NCI-H1092 (cell line): ENCODE measurements at regions not wholly inside any gene's neighbourhood (a gene's known extent, or its start where the extent isn't known, plus 50 kb on each side); places are given as distances from the start of the nearest gene placed in this dataset.

ENCODE experiments used
- DNase-seq: peaks from one replicate; lab custom pipeline; 2025; lab: John Stamatoyannopoulos, UW

DNA sequence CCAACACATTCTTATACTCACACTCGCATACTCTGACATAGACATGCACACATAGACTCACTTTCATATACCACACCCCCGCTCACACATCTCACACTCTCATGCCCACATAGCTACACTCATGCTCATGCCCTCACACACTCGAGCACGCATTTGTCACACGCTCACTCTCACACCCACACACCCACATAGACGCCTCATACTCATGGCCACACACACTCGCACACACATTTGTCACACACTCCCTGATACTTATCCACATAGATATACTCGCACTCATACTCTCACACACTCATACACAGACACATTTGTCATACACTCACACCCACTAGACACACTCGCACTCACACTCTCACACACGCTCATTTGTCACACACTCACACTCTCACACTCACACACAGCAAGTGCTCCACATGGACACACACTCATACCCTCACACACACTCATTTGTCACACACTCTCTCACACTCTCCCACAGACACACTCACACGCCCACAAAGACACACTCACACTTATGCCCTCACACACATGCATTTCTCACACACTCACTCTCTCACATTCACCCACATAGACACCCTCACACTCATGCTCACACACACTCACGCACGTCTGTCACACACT lies 50.9 kb downstream of the TNP1 start:
- DNase-seq = no peak

DNA sequence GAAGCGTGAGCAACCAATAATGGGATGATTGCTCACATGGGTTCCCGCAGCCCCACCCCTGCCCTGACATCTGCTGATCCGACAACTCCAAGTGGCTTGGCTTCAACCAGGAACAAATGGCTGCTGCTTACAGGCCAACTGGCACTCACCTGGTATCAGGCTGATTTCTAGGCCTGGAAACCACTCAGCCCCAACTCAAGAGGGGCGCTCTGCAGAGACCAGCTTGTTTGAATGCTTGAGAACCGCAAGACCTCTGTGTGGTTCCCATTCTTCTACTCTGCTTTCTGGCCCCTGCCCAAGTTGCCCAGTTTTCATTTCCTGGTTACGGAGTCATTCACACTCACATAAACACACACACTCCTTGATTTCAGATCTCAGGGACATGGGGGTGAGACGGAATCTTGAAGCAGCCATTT lies 52.0 kb downstream of the TNP1 start:
- peak; percentile 78 for DNase-seq

DNA sequence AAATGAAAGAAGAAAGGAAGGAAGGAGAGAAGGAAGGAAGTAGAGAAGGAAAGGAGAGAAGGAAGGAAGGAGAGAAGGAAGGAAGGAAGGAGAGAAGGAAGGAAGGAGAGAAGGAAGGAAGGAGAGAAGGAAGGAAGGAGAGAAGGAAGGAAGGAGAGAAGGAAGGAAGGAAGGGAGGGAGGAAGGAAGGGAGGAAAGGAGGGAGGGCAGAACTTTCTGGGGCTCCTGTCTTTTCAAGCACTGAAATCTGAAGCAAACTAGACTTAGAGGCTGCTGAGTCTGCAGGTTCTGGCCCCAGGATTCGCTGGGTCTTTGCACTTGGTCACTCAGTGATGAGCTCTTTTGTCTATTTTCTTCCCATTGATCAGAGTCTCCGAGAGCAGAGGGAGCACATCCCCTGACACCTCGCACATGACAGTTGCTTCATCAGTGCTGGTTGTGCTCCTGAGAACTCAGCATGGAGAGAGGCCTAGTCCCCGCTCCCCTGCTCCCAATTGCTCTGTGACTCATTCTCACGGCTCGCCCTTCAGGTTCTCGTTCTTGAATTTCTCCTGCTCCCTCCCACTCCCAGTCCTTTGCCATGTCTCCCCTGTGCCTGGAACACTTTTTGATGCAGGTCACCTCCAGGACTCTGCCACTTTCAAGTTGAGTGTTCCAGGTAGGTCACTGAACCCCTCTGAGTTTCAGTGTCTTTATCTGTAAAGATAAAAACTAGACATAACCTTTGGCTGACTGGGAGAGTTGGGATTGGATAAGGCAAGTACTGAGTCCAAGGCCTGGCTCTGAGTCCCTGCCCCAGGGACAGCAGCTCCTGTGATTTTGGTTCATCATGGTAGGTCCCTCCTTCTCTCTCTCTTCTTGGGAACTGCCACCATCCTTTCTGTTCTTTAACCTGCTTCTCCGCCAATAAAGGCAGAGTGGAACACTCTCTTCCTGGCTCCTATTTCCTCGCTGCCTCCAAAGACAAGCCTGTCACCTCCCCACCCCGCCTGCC lies 55.2 kb downstream of the TNP1 start:
- DNase-seq = no peak

DNA sequence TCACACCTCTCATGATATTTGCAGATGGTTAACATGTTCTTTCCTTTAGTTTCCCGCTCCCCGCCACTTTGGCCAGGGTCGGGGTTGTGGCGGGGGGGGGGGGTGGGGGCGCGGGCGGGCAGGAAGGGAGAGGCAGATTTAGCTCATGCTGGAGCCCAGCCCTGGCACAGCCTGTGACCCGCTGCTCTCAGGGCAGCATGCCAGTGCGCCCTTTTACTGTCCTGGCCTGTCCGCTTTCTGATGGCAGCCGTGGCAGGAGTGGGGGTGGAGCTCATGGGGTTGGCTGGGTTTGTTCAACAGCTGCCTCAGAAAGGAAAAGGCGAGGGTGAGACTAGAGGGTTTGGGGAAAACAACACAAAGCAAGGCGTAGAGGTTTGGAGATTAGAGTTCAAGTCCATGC lies 56.1 kb downstream of the TNP1 start:
- peak; percentile 49 for DNase-seq

DNA sequence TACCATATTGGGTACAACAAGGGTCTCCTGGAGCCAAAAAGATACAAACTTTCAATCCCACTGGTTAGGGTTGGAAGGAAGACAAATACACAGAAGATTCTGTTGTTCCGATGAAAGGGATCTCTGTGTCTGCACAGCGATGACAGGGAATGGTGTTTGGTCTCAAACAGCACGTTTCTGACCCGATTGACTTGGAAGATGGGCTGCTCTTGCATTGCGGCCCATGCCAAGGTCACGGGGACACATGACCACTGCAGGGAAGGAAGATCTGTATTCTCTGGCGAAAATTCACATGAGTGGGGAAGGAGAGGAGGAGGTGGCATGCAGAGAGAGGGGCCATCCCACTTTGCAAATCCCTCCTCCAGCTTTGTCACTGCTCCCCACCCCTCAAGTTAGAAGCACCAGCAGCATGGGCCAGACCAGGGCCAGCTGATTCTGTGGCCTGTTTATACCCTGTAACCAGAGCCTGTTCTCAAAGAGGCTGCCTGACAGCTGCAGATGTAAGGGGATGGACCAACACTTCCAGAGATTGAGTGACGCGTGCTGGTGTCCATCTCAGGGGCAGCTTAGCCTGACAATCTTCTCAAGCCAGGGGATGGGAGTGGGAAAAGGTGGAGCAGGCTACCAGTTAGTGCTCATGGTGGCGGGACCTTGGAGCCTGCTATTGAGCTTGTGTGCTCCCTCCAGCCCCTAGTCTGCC lies 57.2 kb downstream of the TNP1 start:
- DNase-seq = no peak

DNA sequence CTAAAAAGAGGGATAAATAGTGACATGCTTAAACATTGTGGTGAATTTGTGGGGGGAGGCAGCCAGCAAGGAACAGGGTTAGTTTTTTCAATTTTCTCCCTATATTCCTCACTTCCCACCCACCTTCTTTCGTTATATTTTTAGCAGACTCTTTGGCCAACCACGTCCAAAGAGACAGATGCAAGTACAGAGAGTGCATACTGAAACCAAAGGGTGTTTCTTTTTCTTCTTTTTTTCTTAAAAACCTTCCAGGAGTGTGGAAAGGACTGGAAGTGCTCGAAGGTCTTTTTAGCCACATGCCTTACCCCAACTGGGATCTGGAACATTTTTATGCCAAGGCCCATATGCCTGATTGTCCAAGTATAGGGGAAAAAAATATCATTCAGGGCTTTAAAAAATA lies 59.0 kb downstream of the TNP1 start:
- no peak for DNase-seq

DNA sequence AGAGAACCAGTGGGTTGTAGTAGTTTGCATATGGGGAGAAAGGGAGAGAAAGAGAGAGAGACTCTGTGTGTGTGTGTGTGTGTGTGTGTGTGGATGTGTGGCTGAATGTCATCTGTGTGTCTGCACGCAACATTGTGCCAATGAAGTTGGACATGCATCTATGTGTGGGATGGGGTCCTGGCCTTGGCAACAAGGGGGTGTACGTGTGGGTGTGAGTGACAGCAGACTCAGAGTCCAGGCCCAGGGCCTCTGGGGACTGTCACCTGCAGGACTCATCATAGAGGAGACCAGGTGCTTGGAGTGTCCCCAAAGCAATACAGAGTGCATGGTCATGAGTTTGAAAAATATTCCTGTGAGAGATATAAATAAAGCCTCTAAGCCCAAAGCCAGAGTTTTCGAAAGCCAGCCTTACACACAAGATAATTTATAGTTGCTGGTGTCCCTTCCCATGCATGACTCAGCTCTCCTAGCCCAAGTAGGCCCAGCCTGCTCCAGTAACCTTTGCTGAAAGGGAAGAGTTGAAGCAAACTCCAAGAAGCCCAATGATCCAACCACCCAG lies 59.9 kb downstream of the TNP1 start:
- no peak for DNase-seq

DNA sequence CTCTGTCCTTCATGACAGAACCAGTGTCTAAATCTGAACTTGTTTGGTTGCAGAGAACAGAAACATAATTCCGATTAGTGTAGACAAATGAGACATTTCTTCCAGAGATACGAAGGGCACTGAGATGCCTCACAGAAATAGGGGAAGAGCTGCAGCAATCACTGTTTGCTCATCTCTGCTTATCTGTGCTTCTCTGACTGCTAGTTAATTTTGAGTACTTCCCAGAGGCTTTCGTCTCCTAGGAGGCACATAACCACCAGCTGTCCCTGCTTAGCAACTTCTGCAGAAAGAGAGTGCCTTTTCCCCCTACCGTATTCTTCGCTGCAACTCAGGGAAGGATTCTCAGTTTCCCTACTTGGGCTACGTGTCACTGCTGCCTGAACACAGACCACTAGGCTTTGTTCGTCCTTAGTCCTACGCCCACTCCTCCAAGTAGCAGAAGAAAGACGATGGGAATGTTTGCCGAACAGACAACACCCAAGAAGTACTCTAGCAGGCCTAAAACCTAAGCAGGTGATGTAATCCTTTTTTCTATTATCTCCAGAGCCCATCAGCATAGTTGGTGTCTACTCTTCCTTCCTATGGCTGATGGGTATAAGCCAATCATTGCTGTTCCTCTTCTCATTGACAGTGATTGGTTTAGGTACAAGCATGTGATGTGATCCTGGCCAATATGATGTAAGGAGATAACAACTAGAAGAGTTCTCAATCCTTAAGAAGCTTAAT lies 63.6 kb downstream of the TNP1 start:
- DNase-seq = no peak

DNA sequence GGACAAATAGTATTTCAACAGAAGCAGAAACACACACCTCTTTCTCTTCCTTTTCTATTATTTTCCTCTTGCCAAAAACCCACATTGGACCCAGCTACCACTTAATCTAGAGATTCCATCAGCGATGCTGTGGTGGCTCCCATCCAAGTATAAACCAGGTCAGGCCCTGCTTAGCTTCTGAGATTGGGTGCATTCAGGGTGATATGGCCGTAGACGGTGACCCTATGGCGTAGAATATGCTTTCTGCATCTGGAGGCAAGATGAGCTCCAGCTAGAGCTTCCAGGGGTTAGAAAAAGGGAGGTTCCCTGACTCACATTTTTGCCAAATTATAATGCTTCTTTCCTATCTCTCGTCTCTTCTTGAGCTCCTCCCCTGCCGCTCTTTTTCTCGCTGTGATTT lies 66.5 kb downstream of the TNP1 start:
- no peak for DNase-seq

DNA sequence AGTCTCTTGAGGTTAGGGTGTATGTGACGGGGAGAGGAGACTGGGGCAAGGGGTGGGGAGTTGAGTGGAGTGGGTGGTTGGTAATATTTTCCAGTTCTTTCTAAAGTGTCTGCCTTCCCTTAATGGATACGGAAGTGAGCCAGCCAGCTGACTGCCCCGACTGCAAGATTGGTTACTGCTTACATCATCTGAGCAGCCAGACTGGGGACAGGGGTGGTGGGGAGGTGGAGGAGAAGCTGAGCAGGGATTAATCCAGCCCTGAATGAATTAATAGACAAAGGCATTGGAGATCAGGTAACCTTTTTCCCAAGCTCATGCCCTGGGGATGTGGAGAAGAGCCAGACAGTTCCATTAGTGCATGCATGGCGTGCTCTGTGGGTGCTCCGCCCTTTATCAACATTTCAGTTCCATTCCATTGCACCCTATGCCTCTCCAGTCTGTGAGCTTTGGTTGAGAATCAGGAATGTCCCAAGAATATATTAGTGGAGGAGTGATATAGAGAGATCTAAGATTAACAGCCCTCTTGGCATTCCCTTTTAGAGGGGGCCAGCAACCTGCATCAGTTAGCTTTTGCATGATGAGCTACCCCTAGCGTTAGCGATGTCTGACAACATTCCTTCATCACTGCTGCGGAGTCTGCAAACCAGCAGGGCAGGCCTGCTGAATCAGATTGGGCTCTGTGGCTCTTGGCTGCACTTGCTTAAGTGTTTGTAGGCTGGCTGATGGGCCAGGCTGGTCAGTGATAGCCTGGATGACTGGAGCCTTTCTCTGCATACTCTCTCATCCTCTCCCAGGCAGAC lies 67.4 kb downstream of the TNP1 start:
- no peak for DNase-seq

DNA sequence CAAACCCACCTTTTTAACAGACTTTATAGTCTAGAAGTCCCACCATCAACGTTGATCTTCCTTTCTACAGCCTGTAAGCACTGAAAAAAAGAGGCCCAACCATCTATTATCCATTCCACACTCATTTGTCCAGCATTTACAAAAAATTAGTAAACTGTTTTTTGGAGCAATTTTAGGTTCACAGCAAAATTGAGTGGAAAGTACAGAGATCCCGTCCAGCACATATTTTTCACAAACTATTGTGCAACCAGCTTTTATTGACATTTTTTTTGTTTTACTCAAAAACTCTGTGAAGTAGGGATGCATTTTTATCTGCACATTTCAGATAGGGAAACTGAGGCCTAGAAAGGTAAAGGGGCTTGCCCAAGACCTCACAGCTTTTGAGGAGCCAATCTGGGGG lies 68.6 kb downstream of the TNP1 start:
- DNase-seq = no peak

DNA sequence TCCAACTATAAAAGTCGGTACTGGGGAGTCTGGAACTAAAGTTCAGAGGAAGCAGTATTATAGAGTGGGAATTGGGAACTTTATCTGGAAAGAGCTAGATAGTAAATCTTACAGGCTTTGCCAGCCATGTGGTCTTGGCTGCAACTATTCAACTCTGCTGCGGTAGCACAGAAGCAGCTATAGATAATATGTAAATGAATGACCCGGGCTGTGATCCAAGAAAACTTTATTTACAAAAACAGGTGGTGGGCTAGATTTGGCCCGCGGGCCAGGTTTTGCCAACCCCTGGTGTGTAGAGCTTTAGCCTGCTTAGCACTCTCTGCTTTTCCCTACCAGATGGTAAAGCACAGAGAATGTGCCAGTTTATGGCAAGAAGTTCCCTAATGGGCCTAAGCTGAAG lies 70.8 kb downstream of the TNP1 start:
- no peak for DNase-seq

DNA sequence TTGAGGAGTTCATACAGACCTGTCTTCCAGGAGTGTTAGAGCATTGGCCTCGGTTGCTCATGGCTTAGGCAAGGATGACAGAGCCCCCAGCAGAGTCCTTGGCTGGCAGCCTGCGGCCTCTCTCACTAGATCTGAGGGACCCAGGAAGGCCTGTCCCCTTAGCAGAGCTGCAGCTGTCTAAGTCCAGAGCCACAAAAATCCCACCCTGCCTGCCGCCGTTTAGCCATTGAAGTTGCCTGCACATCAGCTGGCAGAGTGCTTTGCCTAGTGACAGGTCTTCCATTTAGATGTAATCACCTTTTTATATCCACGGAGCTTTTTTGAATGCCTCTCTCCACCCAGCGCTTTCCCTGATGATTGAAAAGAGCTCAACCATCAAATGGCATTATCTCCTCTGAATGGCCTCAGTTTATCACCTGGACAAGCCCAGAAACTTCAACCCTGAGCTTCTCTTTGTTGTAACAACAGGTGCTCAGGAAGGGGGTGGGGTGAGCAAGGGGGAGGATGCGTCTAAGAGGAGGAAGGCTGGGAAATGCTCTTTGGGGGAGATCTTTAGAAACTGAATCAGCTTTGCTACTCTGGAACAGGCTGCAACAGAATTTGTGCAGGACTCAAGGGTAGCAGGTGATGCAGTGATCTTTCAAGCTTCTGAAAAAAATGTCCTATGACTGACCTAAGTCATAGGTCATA lies 71.9 kb downstream of the TNP1 start:
- DNase-seq = peak; percentile 20

DNA sequence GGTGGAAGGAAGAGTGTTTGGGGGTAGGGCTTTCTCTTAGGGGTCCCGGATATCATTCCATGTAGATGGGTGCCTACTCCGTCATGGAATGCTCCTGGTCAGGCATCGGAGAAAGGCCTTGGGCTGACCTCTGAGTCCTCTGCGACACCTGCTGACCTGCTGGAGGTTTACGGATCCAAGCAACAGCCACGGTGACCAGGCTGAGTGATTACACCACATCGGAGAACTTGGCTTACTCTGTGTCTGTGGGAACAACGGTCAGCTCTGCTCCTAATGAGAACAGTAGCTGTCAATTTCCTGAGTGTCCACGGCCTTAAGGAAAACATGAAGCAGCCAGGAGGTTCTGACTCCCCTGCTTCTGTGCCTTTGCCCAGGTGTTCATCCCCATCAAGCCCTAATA lies 73.2 kb downstream of the TNP1 start:
- no peak for DNase-seq

DNA sequence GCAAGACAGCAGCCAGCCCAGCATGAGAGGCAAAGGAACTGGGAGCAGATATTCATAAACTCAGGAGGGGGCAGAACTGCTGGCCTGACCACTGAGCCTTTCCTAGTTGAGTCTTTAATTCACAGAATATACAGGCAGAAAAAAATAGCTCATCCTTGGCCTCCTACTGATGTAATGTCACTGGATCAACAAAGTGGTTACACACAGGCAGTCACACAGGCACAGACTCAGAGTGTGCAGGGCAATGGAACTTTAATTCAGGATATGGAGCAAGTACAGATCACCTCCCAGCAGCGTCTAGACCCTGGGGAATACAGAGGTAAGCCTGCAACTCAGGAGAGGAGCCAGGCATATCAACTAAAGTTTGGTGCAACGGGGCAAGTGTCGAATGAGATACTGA lies 75.4 kb downstream of the TNP1 start:
- no peak for DNase-seq

DNA sequence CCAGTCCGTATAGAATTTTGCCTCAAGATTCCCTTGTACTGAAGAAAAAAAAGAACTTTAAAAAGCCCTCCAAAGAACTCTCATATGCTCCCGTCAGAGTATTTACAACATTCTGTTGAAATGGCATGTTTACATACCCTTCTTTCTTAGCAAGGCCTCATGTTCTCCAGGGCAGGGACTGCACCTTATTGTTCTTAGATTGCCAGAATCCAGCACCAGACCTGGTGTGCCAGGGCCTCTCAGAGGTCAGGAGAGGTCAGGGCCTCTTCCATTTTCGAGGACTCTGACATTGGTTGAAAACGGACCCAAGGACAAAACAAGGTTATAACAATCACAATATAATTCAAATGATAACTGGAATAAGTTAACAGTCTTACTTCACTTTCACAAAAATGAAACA lies 78.2 kb downstream of the TNP1 start:
- DNase-seq = no peak

DNA sequence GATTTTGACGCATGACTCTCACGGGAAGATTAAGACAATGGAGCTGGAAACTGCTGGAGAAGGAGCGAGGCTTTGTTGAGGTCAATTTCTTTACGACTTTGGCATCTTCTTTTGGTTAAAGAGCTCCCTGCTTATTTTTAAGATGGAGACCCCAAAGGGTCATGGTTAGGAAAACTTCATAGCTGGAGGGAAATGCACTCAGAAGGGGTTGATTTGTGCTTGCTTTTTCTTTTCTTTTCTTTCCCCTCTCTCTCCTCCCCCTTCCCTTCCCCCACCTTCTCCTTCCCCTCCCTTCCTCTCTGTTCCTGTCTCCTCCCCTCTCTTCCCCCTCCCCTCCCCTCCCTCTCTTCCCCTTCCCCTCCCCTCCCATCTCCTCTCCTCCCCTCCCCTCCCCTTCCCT lies 79.0 kb downstream of the TNP1 start:
- no peak for DNase-seq

DNA sequence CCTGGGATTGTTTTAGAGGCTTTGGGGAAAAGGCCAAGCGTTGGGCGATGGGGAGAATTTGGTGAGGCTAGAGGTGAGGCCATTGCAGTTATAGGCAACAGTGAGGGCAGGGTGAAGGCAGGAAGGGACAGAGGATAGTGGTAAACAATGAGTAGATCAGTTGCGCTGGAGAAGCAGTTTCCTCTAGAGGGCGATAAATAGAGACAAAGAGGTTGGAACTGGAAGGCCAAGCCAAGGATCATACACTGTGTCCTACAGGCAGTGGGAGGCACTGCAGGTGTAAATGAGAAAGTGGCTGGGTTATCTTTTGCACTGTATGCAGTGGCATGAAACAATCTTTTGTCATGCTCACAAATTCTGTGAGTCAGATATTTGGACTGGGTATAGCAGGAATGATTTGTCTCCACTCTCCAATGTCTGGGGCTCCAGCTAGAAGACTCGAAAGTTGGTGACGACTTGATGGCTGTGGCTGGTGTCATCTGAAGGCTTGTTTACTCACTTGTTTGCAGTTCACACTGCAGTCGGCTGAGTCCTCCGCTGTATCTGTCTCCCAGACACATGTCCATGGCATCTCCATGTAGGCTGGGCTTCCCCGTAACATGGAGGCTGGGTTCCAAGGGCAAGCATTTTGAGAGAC lies 82.1 kb downstream of the TNP1 start:
- peak; percentile 38 for DNase-seq

DNA sequence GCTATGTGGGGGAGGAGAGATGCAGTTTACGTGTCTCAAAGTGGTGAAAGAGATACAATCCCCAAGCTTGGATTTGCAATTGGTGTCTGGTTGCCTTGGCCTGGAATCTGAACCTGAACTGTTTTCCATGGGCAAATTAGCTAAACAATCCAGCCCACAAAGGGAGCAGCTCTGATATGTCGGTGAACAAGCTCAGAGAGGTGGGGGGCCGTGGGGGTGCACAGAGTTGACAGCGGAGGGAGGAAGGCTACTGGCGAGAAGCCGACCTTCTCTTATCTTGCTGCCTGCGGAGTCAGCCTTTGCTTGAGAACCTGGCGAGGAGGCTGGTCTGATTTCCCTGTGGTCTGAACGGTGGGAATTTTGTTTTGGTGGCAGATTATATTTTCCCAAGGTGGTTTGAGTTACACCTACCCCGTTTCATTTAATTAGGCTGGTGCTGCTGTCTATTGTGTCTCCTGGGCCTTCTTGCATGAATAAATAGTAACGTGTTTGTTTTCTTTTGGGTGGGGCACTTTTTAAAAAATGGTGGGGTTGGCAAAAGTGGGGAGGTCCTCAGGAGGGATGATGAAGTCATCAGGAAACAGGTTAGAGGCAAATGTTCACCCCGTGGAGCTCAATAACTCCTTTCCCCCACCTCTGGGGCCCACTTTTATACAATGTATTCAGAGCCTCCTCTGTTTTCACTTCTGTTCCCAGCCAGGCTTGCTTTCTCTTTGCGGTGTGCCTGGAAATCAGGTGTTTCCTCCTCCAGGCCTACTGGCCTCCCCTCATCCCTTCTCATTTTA lies 80.9 kb upstream of the IGFBP5 start:
- DNase-seq = no peak
